GM13977 (cell line): ENCODE measurements at regions not wholly inside any gene's neighbourhood (a gene's known extent, or its start where the extent isn't known, plus 50 kb on each side); places are given as distances from the start of the nearest gene placed in this dataset.

Experiments used
- DNase-seq: peaks from one replicate; pipeline ENCODE4 v3.0.0; 2012; ENCODE audit warnings: low spot score
- in situ Hi-C: fragments of 300-500 bp; cut with MboI; formaldehyde crosslinking; loops from one replicate; pipeline ENCODE4 v1.12.0; 2022; ENCODE audit warnings: low sequenced_read_pairs, low pct_unique_long_range_greater_than_20kb, mixed read lengths, inconsistent platforms; ENCODE audit not compliant: unreplicated experiment
- TF ChIP-seq, protein P1 (sequence below): IDR thresholded peaks from 2 replicates; pipeline ENCODE4 v1.5.1; 2012; ENCODE audit warnings: mild to moderate bottlenecking, control low read depth; ENCODE audit not compliant: insufficient read depth; ENCODE audit errors: extremely low read depth, missing control alignments

DNA sequence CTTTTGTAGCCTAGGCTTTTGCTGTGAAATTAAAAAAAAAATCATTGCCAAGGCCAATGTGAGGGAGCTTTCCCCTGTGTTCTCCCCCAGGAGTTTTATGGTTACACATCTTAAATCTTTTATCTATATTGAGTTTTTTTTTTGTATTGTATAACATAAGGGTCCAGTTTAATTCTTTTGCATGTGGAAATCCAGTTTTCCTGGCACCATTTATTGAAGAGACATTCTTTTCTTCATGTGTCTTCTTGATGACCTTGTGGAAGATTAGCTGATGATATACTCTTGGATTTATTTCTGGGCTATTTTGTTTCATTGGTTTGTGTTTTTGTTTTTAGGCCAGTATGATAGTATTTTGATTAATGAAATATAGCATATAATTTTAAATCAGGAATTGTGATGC is 225.0 kb downstream of the ADAM29 start:
- in situ Hi-C loops, result no loop called here
- no peak for DNase-seq
- TF ChIP-seq, protein P1, sequence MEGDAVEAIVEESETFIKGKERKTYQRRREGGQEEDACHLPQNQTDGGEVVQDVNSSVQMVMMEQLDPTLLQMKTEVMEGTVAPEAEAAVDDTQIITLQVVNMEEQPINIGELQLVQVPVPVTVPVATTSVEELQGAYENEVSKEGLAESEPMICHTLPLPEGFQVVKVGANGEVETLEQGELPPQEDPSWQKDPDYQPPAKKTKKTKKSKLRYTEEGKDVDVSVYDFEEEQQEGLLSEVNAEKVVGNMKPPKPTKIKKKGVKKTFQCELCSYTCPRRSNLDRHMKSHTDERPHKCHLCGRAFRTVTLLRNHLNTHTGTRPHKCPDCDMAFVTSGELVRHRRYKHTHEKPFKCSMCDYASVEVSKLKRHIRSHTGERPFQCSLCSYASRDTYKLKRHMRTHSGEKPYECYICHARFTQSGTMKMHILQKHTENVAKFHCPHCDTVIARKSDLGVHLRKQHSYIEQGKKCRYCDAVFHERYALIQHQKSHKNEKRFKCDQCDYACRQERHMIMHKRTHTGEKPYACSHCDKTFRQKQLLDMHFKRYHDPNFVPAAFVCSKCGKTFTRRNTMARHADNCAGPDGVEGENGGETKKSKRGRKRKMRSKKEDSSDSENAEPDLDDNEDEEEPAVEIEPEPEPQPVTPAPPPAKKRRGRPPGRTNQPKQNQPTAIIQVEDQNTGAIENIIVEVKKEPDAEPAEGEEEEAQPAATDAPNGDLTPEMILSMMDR, result no peak

GRCh38 chr4:175146799-175147198 is 228.6 kb downstream of the ADAM29 start:
- no peak for DNase-seq
- in situ Hi-C loops, result no loop called here
- TF ChIP-seq, protein P1, result no peak

DNA sequence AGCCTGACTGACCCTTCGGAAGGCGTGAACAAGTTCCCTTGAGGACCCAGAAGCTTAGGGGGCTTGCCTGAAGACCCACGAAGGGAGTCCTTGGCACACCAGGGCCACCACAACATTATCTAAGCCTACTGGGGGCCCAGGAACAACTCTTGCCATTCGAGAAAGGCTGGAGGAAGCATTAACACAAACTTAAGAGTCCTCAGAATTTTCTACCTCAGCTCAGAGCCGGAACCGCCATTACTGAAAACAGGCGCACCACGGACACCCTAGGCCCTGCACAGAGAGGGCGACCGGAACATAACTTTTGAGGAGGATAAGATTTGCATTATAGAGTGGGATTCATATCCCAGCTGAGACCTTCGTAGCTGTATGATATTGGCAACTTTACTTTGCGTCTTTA is 229.1 kb downstream of the ADAM29 start:
- no peak for DNase-seq
- TF ChIP-seq, protein P1, result no peak
- in situ Hi-C loops, result no loop called here

DNA sequence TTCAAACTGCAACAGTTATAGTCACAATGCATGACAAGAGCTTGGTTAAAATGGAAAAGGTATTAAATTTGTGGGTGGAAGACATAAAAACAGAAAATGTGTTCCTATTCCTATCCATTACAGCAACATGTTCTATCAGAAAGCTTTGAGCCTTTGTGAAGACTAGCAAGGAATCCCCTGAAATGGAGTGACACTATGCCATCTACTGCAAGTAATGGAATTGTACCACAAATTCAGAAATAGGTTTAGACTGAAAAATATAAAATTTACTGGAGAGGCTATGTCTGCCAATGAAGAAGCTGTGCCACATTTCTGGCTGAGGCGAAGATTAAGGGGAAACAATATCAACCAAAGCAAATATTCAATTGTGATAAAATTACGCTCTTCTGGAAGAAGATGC is 247.9 kb downstream of the ADAM29 start:
- in situ Hi-C loops, result no loop called here
- DNase-seq, result no peak
- TF ChIP-seq, protein P1, result no peak

DNA sequence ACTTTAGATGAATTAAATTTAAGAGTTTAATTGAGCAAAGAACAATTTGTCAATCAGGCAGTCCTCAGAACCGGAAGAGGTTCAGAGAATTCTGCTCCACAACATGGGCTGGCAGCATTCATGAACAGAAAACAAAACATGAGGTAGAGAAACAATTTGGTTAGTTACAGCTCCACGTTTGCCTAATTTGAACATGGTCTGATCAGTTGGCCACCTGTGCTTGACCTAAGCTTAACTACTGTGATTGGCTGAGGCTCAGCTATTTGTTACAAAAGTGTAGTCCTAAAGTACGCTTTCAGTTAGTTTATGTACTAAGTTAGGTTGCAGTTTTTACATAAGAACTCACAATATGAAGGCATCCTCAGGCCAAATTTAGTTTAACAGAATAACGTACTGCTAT is 258.6 kb downstream of the ADAM29 start:
- TF ChIP-seq, protein P1, result no peak
- in situ Hi-C loops, result no loop called here
- no peak for DNase-seq

GRCh38 chr4:175190654-175191053 is 272.5 kb downstream of the ADAM29 start:
- TF ChIP-seq, protein P1, result no peak
- no peak for DNase-seq
- in situ Hi-C loops, result no loop called here

- in situ Hi-C loops, result no loop called here
- TF ChIP-seq, protein P1, result no peak
- no peak for DNase-seq
Observed at GRCh38 chr4:175198056-175198455, 279.9 kb downstream of the ADAM29 start.
